SK-N-MC (cell line): ENCODE measurements at regions not wholly inside any gene's neighbourhood (a gene's known extent, or its start where the extent isn't known, plus 50 kb on each side); places are given as distances from the start of the nearest gene placed in this dataset.

Source experiments
- EZH2 ChIP-seq: fragments of 200-600 bp; sonication (generic); IDR thresholded peaks from one replicate; pipeline ENCODE4 v1.6.1; 2017; ENCODE audit warnings: antibody characterized with exemption
- FOXP2 ChIP-seq: optimal IDR thresholded peaks from 2 replicates; pipeline ENCODE3; 2011; ENCODE audit warnings: mild to moderate bottlenecking, moderate library complexity; ENCODE audit not compliant: insufficient read depth; ENCODE audit errors: extremely low read length, control extremely low read depth
- POLR2AphosphoS5 ChIP-seq: IDR thresholded peaks from 2 replicates; pipeline ENCODE4 v1.6.1; 2012; ENCODE audit warnings: mild to moderate bottlenecking, low read depth, low read length, borderline replicate concordance

GRCh38 chr12:126443977-126444376, 1378.7 kb downstream of the AACS start:
- no peak for TF ChIP-seq POLR2AphosphoS5
- no peak for TF ChIP-seq EZH2
- no peak for TF ChIP-seq FOXP2
